Neural cell (in vitro differentiated cells): ENCODE measurements at regions not wholly inside any gene's neighbourhood (a gene's known extent, or its start where the extent isn't known, plus 50 kb on each side); places are given as distances from the start of the nearest gene placed in this dataset.

Source experiments
- EZH2 ChIP-seq: fragments of 200-600, 300-800 bp; shearing (Covaris generic), sonication (generic); IDR thresholded peaks from 2 replicates; pipeline ENCODE4 v1.6.1; 2014; ENCODE audit warnings: antibody characterized with exemption, low read length, borderline replicate concordance, mild to moderate bottlenecking; ENCODE audit not compliant: insufficient read depth, poor library complexity, severe bottlenecking
- SMC3 ChIP-seq: fragments of 450-650 bp; conservative IDR thresholded peaks from 2 replicates; pipeline ENCODE4 v1.6.1; 2014; ENCODE audit warnings: antibody characterized with exemption, mild to moderate bottlenecking, moderate library complexity; ENCODE audit not compliant: poor library complexity
- TF ChIP-seq, protein P1 (sequence below): IDR thresholded peaks from 2 replicates; pipeline ENCODE4 v1.6.1; 2012; ENCODE audit warnings: borderline replicate concordance

DNA sequence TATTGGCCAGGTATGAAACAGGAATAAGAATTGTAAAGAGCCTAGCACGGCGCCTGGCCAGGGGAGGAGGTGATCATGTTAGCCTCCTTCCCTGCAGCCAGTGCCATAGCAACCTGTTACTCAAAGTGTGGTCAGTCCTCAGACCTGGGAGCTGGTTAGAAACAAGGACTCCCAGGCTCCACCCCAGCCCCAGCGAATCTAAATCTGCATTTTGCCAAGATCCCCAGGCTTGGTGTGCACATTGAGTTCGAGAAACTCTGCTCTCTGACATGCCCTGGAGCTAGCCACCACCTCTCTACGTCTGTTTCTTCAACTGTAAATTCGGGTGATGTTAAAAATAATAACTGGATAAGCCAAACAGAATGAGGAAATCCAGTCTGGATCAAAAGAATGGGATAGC is 56.1 kb upstream of the ALX4 start:
- TF ChIP-seq, protein P1, sequence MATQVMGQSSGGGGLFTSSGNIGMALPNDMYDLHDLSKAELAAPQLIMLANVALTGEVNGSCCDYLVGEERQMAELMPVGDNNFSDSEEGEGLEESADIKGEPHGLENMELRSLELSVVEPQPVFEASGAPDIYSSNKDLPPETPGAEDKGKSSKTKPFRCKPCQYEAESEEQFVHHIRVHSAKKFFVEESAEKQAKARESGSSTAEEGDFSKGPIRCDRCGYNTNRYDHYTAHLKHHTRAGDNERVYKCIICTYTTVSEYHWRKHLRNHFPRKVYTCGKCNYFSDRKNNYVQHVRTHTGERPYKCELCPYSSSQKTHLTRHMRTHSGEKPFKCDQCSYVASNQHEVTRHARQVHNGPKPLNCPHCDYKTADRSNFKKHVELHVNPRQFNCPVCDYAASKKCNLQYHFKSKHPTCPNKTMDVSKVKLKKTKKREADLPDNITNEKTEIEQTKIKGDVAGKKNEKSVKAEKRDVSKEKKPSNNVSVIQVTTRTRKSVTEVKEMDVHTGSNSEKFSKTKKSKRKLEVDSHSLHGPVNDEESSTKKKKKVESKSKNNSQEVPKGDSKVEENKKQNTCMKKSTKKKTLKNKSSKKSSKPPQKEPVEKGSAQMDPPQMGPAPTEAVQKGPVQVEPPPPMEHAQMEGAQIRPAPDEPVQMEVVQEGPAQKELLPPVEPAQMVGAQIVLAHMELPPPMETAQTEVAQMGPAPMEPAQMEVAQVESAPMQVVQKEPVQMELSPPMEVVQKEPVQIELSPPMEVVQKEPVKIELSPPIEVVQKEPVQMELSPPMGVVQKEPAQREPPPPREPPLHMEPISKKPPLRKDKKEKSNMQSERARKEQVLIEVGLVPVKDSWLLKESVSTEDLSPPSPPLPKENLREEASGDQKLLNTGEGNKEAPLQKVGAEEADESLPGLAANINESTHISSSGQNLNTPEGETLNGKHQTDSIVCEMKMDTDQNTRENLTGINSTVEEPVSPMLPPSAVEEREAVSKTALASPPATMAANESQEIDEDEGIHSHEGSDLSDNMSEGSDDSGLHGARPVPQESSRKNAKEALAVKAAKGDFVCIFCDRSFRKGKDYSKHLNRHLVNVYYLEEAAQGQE = no peak
- TF ChIP-seq SMC3 (no peak), EZH2 (no peak)
